CD14-positive monocyte (primary cell): ENCODE measurements at regions not wholly inside any gene's neighbourhood (a gene's known extent, or its start where the extent isn't known, plus 50 kb on each side); places are given as distances from the start of the nearest gene placed in this dataset.

Experiments used
- DNase-seq, 3 donors: peaks; one replicate each; pipeline ENCODE4 v3.0.0-alpha.2; 2011 to 2022
- H2AFZ ChIP-seq: 2 replicates; pipeline ENCODE4 v1.6.0; 2012; ENCODE audit warnings: mild to moderate bottlenecking, low read depth, low read length, inconsistent platforms; ENCODE audit not compliant: insufficient read depth, poor library complexity, severe bottlenecking
- H3K27ac ChIP-seq, 2 donors: 1 replicate in 1 of 2; 2 replicates in 1 of 2; pipeline ENCODE4 v1.5.1; 2012 to 2013; ENCODE audit warnings: low read length in 2 of 2, control low read depth in 1 of 2, inconsistent platforms in 1 of 2, low read depth in 1 of 2, mild to moderate bottlenecking in 1 of 2
- H3K27me3 ChIP-seq, 2 donors: one replicate each; pipeline versions ENCODE4 v1.6.0 to v1.6.1; 2011 to 2013; ENCODE audit warnings: low read length in 2 of 2; ENCODE audit not compliant: control insufficient read depth in 2 of 2, insufficient read depth in 2 of 2
- H3K36me3 ChIP-seq, 2 donors: replicated peaks in 1 of 2; 1 replicate in 1 of 2; 2 replicates in 1 of 2; pipeline versions ENCODE4 v1.5.1 to v1.6.1; 2012 to 2013; ENCODE audit warnings: low read length in 2 of 2, control low read depth in 1 of 2, inconsistent platforms in 1 of 2, mild to moderate bottlenecking in 1 of 2; ENCODE audit not compliant: insufficient read depth in 2 of 2, control insufficient read depth in 1 of 2
- H3K4me1 ChIP-seq, 2 donors: 1 replicate in 1 of 2; 2 replicates in 1 of 2; pipeline versions ENCODE4 v1.5.1 to v1.6.1; 2012 to 2013; ENCODE audit warnings: low read length in 2 of 2, control low read depth in 1 of 2, inconsistent platforms in 1 of 2, mild to moderate bottlenecking in 1 of 2, moderate library complexity in 1 of 2; ENCODE audit not compliant: insufficient read depth in 2 of 2, control insufficient read depth in 1 of 2
- H3K4me2 ChIP-seq: replicated peaks from 2 replicates; pipeline ENCODE3; 2012; ENCODE audit warnings: low read length, moderate library complexity, mild to moderate bottlenecking; ENCODE audit not compliant: poor library complexity, severe bottlenecking; ENCODE audit errors: extremely low read depth
- H3K4me3 ChIP-seq, 3 experiments: fragments of 200-600 bp in 1 of 3; sonication (generic) in 1 of 3; replicated peaks in 1 of 3; 1 replicate in 2 of 3; 2 replicates in 1 of 3; pipeline ENCODE4 v1.5.1; 2011 to 2013; ENCODE audit warnings: low read length in 3 of 3, mild to moderate bottlenecking in 3 of 3, control low read depth in 2 of 3, low read depth in 2 of 3, inconsistent platforms in 1 of 3, moderate library complexity in 1 of 3
- H3K79me2 ChIP-seq: 2 replicates; pipeline ENCODE4 v1.6.0; 2012; ENCODE audit warnings: mild to moderate bottlenecking, control low read depth, inconsistent platforms, low read length, moderate library complexity; ENCODE audit not compliant: insufficient read depth
- H3K9ac ChIP-seq: 2 replicates; pipeline ENCODE4 v1.6.0; 2017; ENCODE audit warnings: low read length, mild to moderate bottlenecking; ENCODE audit not compliant: insufficient read depth, poor library complexity, severe bottlenecking
- H3K9me3 ChIP-seq, 2 donors: replicated peaks in 1 of 2; 1 replicate in 1 of 2; 2 replicates in 1 of 2; pipeline versions ENCODE4 v1.5.1 to v1.6.1; 2012 to 2013; ENCODE audit warnings: low read length in 2 of 2, control low read depth in 1 of 2; ENCODE audit not compliant: control insufficient read depth in 1 of 2, insufficient read depth in 1 of 2
- H4K20me1 ChIP-seq: 2 replicates; pipeline ENCODE4 v1.6.0; 2012; ENCODE audit warnings: mild to moderate bottlenecking, low read length, control low read depth, moderate library complexity; ENCODE audit not compliant: insufficient read depth
- H3K27ac Mint-ChIP-seq, 7 donors: one replicate each; pipeline ENCODE4 v1.8.0; 2020; ENCODE audit warnings: mild to moderate bottlenecking in 7 of 7, mixed read lengths in 7 of 7, moderate library complexity in 6 of 7, inconsistent platforms in 2 of 7
- H3K27me3 Mint-ChIP-seq, 3 donors: one replicate each; pipeline ENCODE4 v1.8.0; 2021 to 2022; ENCODE audit warnings: low read depth in 3 of 3, mild to moderate bottlenecking in 3 of 3, mixed read lengths in 3 of 3, moderate library complexity in 3 of 3, inconsistent platforms in 1 of 3
- H3K36me3 Mint-ChIP-seq, 2 donors: one replicate each; pipeline ENCODE4 v1.8.0; 2020; ENCODE audit warnings: mixed read lengths in 2 of 2, inconsistent platforms in 1 of 2, mild to moderate bottlenecking in 1 of 2
- H3K4me1 Mint-ChIP-seq: one replicate; pipeline ENCODE4 v1.8.0; 2020; ENCODE audit warnings: mild to moderate bottlenecking, mixed read lengths
- H3K4me3 Mint-ChIP-seq, 2 donors: one replicate each; pipeline ENCODE4 v1.8.0; 2020; ENCODE audit warnings: mild to moderate bottlenecking in 2 of 2, mixed read lengths in 2 of 2, moderate library complexity in 1 of 2
- H3K9me3 Mint-ChIP-seq, 7 donors: one replicate each; pipeline ENCODE4 v1.8.0; 2020 to 2022; ENCODE audit warnings: mixed read lengths in 7 of 7, mild to moderate bottlenecking in 6 of 7, moderate library complexity in 6 of 7, inconsistent platforms in 2 of 7
- whole genome bisulfite sequencing: methylation state at CpG from one replicate; pipeline ENCODE4 v1.1.5; 2013; ENCODE audit warnings: missing lambda C conversion rate; ENCODE audit not compliant: insufficient coverage; 5-methylcytosine and 5-hydroxymethylcytosine counted together
- intact Hi-C, 2 donors: fragments of 100-400 bp; cut with micrococcal nuclease; formaldehyde crosslinking; loops; one replicate each; pipeline versions ENCODE4 v1.15.0 to v1.15.1; 2023
- TF ChIP-seq, protein P1 (sequence below): fragments of 200-600 bp; IDR thresholded peaks from one replicate; pipeline ENCODE4 v1.8.0; 2022; ENCODE audit warnings: antibody characterized with exemption, mild to moderate bottlenecking

DNA sequence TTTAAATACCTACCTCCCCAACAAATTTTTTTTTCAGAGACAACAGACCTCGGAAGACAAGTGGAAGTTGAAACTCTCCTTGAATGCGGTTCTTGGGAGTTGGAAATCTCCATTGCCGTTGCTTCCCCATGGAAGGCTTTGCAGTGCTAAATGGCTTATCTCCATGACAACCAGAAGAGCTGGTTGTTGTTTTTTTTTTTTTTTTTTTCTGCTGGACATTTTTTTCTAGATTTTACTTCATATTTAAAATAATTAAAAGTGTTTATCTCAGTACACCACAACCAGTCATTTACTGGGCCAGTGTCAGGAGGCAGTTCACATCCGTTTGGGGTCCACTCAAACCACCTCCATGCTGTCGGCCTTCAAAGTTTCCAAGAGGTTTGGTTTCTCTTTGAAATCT is 348.5 kb upstream of the PRKCQ start:
- no peaks in the 10 kb centered on the region for H4K20me1 ChIP-seq
- H3K9ac ChIP-seq = no peak overlapping the region
- H2AFZ ChIP-seq = no peak overlapping the region
- intact Hi-C loops = loop anchor here in 1 of 2 donors (5.0 kb wide), 1 partner anchor 484 kb away; the partner anchor contains the start of gene SFMBT2
- peak overlapping the region in 1 of 3 experiments; percentile 64 for H3K4me3 ChIP-seq
- no peaks in the 10 kb centered on the region for H3K9me3 ChIP-seq
- peak overlapping the region in 1 of 2 donors; percentile 29 for H3K27ac ChIP-seq
- no peaks in the 10 kb centered on the region for H3K36me3 ChIP-seq
- H3K9me3 Mint-ChIP-seq = peaks cover 0 to 8% (median 0%) of the 10 kb centered on the region in 7 donors
- H3K27me3 ChIP-seq = no peaks in the 10 kb centered on the region
- TF ChIP-seq, protein P1, sequence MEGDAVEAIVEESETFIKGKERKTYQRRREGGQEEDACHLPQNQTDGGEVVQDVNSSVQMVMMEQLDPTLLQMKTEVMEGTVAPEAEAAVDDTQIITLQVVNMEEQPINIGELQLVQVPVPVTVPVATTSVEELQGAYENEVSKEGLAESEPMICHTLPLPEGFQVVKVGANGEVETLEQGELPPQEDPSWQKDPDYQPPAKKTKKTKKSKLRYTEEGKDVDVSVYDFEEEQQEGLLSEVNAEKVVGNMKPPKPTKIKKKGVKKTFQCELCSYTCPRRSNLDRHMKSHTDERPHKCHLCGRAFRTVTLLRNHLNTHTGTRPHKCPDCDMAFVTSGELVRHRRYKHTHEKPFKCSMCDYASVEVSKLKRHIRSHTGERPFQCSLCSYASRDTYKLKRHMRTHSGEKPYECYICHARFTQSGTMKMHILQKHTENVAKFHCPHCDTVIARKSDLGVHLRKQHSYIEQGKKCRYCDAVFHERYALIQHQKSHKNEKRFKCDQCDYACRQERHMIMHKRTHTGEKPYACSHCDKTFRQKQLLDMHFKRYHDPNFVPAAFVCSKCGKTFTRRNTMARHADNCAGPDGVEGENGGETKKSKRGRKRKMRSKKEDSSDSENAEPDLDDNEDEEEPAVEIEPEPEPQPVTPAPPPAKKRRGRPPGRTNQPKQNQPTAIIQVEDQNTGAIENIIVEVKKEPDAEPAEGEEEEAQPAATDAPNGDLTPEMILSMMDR = no peak
- peak in 2 of 3 donors; percentile 10 to 34 for DNase-seq
- peaks cover 0 to 4% (median 3%) of the 10 kb centered on the region in 3 donors for H3K27me3 Mint-ChIP-seq
- no peaks in the 10 kb centered on the region for H3K36me3 Mint-ChIP-seq
- peak overlapping the region; percentile 63 to 85 for H3K4me3 Mint-ChIP-seq
- H3K4me2 ChIP-seq = peak overlapping the region; percentile 61
- no CpG with 5 or more reads among the region's 5 CpGs for WGBS
- H3K4me1 Mint-ChIP-seq = peaks cover 45% of the 10 kb centered on the region
- no peaks in the 10 kb centered on the region for H3K79me2 ChIP-seq
- peaks cover 36 to 46% of the 10 kb centered on the region in 2 donors for H3K4me1 ChIP-seq
- peak overlapping the region in 5 of 7 donors; percentile 15 to 81 (median 77) for H3K27ac Mint-ChIP-seq

DNA sequence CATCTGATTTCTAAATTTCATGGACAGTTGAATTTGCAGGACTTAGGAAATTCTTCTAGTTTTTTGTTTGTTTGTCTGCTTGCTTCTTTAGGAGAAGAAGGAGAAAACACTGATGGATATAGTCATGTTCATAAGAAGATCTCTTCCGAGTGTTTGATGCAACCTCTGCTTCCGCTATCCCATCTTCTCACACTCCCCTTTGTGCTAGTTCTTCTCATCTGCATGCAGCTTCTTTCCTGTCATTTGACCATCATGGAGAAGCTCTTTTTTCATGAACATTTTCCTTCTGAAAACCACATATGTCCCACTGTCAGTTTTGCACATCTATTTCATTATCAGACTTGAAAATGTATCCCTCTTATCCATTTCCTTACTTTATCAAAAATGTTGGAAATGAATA is 346.9 kb upstream of the PRKCQ start:
- no peaks in the 10 kb centered on the region for H3K9me3 ChIP-seq
- Mint-ChIP-seq H3K4me3 (peak overlapping the region in 1 of 2 donors; percentile 69), H3K36me3 (no peaks in the 10 kb centered on the region), H3K27ac (peak overlapping the region in 3 of 7 donors; percentile 16 to 73 (median 22)), H3K27me3 (peaks cover 0 to 4% (median 3%) of the 10 kb centered on the region in 3 donors), H3K9me3 (peaks cover 0 to 6% (median 0%) of the 10 kb centered on the region in 7 donors), H3K4me1 (peaks cover 45% of the 10 kb centered on the region)
- WGBS = 0% methylated on average over 1 of the region's 2 CpGs
- no peaks in the 10 kb centered on the region for H3K27me3 ChIP-seq
- no peaks in the 10 kb centered on the region for H3K36me3 ChIP-seq
- peak overlapping the region in 1 of 2 donors; percentile 27 for H3K27ac ChIP-seq
- TF ChIP-seq, protein P1 = no peak
- peak overlapping the region in 1 of 3 experiments; percentile 64 for H3K4me3 ChIP-seq
- intact Hi-C loops = loop anchor here in 1 of 2 donors (5.0 kb wide), 1 partner anchor 485 kb away; the partner anchor contains the start of gene SFMBT2
- no peaks in the 10 kb centered on the region for H3K79me2 ChIP-seq
- H2AFZ ChIP-seq = no peak overlapping the region
- no peak overlapping the region for H3K9ac ChIP-seq
- peaks cover 36 to 46% of the 10 kb centered on the region in 2 donors for H3K4me1 ChIP-seq
- peak; percentile 24 to 55 (median 25) for DNase-seq
- no peaks in the 10 kb centered on the region for H4K20me1 ChIP-seq
- peak overlapping the region; percentile 61 for H3K4me2 ChIP-seq
